Non-pigmented ciliary epithelial cell (primary cell): ENCODE measurements at regions not wholly inside any gene's neighbourhood (a gene's known extent, or its start where the extent isn't known, plus 50 kb on each side); places are given as distances from the start of the nearest gene placed in this dataset.
"Not testable (repeated sequence)": the region's sequence is repeated elsewhere in the genome, so short reads cannot be mapped to it uniquely, and the experiment has no call there.

Source experiments
- DNase-seq: peaks from one replicate; pipeline ENCODE4 v3.0.0-alpha.2; 2010; ENCODE audit warnings: low read depth

DNA sequence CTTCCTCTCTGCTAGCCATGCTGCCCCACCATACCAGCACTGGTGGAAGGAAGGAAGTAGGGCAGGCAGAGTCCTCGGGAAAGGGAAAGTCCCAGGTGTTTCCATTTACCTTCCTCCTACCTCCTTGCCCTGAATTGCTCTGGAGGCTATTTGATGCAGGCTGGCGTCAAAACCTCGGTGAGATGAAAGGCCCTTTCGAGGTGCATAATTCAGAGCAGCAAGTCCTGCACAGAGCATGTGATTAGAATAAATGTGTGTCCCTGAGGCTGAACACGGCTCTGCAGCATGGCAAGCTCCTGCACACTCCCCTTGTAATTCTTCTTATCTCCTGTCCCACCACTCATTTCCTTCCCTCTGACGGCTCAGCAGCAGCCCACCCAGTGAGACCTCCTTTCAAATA lies 98.7 kb upstream of the LRFN2 start:
- DNase-seq = no peak

DNA sequence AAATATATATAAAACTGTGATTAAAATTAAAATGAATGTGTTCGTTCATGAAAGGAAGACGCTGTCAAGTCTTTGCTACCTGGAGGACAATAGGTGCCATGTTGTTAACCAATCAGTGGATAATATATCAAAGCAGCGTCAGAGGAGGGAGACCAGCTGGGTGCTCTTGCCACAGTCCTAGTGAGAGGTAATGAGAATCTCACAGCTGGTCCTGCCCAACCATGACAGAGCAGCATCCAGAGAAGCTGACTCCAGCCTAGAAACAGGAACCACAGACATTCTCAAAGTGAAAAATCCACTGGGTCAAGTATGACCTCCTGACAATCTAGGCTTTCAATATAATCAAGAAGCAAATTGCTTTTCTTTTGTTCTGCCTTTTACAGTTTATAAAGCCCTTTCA lies 94.5 kb upstream of the LRFN2 start:
- no peak for DNase-seq

DNA sequence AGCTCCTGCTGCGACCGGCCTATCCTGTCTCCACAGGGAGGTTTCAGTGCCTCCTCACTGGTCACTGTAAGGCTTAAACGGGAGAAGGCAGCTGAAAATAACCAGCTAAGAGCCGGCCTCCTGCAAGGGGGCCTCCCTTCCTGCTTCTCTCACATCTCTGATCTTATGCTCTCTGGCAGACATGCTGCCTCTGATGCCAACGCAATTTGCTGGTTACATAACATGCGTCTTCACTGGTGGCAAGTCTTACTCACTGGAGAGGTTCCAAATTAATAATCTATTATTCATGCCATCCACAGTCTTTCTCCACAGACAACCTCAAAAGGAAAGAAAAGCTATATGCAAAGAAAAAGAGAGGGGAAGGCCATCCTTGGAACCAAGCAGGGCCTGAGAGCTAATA lies 91.8 kb upstream of the LRFN2 start:
- no peak for DNase-seq

DNA sequence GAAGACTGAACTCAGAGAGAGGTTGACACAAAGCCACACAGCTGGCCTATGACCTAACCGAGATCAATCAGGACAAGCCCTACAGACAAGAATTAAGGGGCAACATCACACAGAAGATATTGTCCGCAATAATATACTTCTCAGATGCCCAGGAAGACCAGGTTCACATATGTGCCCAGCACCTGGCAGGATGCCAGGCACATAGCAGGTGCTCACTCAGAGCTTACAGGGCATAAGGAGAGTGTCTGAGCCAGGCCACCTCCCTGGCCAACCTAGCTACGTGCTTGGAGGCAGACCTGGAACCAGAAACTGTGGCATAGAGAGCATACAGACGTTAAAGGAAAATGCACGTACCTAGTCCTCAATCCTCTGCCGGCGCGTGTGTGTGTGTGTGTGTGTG lies 87.0 kb upstream of the LRFN2 start:
- no peak for DNase-seq

DNA sequence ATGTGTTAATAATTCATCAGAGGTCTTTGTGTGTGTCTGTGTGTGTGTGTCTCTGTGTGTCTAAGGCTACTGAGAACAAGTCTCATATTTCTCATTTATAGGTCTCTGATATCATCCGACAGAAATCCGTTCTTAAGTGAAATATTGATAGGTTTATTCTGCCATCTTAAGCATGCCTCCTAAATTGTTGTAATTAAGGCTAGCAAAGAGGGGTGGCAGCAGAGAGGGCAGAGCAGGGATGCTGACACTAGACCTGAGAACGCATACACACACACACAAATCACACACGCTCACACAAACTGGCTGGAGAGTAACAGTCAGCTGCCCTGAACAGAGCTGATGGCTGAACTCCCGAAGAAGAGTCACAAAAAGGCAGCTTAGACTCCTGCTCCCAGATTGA lies 84.9 kb upstream of the LRFN2 start:
- DNase-seq = no peak

DNA sequence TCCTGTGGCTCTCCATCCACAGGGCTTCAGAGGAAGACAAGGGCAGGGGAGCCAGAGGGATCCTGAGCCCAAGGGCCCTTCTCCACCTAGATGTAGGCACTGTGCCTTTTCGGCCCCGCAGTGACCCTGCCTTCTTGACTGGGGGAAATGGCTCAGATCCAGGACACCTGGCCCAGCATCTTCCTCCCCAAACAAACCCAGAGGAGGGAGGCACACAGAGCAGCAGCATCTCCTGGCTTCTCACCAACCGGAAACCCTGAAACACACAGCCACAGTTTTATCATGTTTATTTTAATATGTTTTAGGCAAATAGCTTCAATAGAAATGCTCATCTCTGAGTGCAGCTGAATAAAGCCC lies 84.5 kb upstream of the LRFN2 start:
- no peak for DNase-seq

DNA sequence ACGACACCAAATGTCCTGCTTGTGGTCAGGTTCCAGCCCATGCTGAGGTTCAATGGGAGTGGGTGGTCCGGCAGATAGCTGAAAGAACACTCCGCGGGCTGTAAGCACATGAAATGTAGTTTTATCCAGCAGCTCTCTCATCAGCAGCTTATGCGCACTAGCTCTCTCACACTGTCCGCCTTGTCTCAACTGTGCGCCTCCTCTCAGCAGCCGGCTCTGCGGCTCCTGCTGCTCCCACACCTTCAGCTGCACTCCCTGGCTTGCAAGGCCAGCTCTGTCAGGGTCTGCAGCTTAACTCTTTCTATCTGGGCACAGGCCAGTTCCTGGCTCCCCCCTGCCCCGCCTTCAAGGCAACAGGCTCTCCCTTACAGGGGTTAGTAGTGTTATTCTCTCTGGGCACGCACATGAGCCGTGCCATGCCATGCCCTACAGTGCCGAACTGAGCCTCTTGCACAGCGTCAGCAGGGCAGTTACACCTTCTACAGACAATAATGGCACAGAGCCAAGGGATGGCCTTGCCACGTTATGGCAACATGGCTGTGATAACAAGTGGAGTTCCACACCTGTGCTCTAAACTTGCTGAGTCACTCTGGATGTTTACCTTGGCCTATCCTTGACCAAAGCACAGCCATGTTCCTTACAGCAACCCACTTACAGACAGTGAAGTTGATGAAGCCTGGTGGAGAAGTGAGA lies 84.0 kb upstream of the LRFN2 start:
- DNase-seq = no peak

DNA sequence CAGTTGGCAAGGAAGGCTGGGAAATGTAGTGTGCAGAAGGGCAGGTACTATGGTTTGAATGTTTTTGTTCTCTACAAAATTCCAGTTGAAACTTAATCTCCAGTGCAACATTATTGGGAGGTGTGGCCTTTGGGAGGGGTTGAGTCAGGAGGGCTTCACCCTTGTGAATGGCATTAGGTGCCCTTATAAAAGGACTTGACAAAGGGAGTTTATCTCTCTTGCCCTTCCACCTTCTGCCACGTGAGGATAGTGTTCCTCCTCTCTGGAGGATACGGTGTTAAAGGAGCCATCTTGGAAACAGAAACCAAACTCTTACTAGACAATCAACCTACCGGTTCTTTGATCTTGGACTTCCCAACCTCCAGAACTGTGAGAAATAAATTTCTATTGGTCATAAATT lies 82.2 kb upstream of the LRFN2 start:
- DNase-seq = no peak

DNA sequence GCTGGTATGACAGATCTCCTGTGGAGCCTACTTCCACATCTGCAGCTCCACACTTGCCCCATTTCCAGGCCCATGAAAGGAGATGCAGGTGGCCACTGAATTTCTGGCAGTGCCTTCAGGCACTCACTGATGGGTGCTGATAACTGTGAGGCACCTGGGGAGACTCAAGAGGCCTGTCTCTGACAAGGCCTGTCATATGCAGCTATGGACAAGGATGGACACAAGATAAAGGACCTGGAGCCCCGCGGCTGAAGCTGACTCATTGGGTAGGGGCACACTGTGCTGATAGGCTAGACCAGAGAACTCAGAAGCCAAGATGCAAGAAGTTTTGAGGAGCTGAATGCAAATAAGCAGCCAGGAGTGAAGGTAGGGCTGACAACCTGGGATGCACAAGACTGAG lies 81.0 kb upstream of the LRFN2 start:
- DNase-seq = no peak

DNA sequence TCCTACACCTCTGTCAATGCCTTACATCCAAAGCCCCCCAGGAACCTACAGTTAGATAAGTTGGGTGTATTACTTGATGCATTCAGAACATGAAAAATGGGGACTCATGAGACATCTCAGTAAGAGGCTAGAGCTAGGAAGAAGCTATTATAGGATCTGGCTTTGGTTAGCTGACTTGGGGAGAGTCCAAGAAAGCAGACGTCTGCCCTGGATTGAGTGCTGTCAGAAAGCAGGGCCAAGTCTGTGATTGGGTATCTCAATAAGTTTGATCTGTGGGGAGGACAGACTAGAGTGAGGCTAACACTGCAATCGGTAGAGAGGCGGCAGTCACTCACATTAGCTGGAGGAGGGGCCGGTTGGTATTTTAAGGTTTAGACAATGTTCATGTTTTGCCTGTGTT lies 79.4 kb upstream of the LRFN2 start:
- DNase-seq = no peak

DNA sequence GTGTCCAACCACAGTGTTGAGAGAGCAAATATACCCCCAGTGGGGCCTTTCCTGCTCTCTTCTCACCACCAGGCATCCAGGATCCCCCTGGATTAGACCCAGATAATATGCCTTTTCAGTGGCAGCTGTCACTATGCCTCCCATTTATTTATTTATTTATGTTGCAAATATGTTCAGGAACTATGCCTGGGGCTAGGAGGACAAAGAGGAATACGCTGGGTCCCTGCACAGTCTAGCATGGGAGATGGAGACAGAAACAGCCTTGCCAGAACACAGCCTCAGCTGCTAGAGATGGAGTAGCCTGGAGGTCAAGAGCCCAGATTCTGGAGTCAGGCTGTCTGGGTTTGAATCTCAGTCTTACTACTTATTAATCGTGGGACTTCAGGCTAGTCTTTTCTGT lies 74.6 kb upstream of the LRFN2 start:
- DNase-seq = no peak

DNA sequence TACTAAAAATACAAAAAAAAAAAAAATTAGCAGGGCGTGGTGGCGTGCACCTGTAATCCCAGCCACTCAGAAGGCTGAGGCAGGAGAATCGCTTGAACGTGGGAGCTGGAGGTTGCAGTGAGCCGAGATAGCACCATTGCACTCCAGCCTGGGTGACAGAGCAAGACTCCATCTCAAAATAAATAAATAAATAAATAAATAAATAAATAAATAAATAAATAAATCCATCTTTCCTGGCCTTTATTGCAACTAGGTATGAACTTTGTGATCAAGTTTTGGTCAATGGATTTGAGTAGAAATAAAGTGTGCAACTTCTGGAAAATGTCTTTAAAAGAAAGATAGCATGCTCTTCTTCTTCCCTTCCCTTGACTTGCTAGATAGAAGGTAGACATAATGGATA lies 69.6 kb upstream of the LRFN2 start:
- DNase-seq = not testable (repeated sequence)

DNA sequence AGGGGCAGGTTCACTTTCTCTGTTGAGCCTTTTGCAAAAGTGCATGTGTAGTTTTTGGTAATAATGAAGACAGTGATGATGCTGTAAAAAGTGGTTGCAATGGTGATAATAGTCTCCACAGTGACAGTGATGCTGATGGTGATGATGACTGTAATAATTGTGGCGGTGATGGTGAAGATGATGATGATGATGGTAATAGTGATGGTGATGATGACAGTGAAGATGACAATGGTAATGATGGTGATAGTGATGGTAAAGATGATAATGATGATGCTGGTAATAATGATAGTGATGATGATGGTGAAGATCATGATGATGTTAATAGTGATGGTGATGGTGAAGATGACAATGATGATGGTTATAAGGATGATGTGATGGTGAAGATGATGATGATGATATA lies 67.7 kb upstream of the LRFN2 start:
- no peak for DNase-seq

DNA sequence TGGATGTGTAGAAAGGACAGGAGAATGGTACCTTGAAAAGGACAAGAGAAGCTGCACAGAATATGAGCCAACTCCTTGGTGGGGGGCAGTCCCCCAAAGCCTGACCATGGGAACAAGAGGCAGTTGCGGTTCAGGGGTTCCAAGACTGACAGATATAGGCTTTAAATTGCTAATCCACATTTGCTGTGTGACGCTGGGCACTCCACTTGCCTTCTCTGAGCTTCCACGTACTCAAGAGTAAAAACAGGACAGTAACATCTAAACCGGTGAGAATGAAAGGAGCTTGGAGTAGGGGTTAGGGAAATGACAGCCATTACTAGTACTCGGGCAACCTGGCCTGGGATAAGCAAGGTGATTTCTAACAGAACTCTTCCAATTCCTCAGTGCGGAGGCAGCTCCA lies 57.9 kb upstream of the LRFN2 start:
- DNase-seq = no peak

DNA sequence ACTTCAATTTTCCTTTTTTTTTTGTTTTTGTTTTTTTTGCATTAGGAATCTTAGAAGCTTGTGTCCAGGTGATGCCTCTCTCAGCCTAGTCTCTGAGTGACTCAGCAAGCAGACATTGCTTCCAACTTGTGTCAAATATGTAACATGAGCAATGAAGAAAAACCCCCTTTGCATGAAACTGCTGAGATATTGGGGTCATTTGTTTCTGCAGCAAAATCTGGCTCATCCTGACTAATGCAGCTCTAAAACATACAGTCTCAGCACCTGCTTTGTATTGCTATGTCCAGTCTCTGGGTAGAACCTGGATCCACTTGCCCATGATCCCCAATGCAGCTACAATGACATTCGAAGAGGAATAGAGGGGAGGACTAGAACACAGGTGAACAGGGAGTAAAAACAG lies 55.7 kb upstream of the LRFN2 start:
- DNase-seq = no peak

DNA sequence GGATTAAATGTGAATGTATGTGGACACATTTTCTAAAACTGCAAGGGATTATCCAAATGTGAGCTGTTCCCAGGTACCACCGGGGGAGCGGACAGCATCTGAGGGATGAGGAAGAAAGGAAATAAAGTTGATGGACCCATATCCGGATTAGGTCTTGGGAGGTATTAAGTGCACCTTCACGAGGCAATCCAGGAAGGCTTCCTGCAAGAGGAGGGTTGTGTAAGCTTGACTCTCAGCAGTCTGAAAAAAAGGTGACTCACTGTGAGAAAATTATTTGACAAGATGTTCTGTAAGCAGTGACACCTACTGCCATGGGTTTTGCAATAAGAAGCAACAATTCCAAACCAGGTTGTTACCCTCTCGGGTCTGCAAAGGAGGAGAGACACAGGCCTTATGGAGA lies 55.0 kb upstream of the LRFN2 start:
- DNase-seq = no peak

DNA sequence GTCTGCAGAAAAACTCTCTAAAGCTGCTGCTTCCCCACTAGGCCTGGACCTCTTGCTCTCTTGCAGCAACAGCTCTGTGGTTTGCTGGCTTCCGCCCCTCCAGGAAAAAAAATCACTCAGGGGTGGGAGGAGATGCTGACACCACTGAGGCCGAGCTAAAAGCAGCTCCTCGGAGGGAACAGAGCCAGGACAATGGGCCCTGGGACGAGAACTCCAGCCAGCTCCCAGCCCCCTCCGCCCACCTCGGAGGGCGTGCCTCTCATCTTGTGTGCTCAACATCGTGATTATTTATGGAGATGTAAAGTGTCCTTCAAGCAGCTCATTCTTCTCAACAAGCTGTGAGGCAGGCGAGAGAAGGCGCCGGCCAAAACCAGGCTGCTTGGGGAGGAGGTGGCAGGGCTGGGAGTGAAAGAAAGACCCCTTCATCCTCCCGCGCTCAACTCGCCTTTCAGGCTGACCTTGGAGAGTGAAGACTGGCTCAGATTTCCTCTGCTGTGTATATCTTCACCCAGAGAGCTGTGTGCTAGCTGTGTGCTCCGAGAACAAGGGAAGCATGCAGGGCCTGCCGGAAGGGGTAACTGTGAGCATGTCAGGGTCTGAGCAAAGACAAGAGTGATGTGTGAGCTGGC lies 53.5 kb upstream of the LRFN2 start:
- no peak for DNase-seq
